Brain microvascular endothelial cell (primary cell): ENCODE measurements at regions not wholly inside any gene's neighbourhood (a gene's known extent, or its start where the extent isn't known, plus 50 kb on each side); places are given as distances from the start of the nearest gene placed in this dataset.

Source experiments
- DNase-seq: peaks from one replicate; pipeline ENCODE4 v3.0.0-alpha.2; 2020
- H3K27ac ChIP-seq: fragments of 250-450 bp; sonication (Bioruptor Pico); 2 replicates; pipeline ENCODE4 v1.5.1; 2020; ENCODE audit warnings: mild to moderate bottlenecking, moderate library complexity
- H3K27me3 ChIP-seq: fragments of 250-450 bp; sonication (Bioruptor Pico); replicated peaks from 2 replicates; pipeline ENCODE4 v1.5.1; 2020; ENCODE audit warnings: mild to moderate bottlenecking
- H3K36me3 ChIP-seq: fragments of 250-450 bp; sonication (Bioruptor Pico); replicated peaks from 2 replicates; pipeline ENCODE4 v1.5.1; 2020; ENCODE audit warnings: mild to moderate bottlenecking
- H3K4me3 ChIP-seq: 2 replicates; pipeline ENCODE4 v1.5.1; 2011; ENCODE audit warnings: low read depth, mild to moderate bottlenecking, control low read depth, low read length, moderate library complexity
- in situ Hi-C: cut with HindIII; loops from 2 replicates; pipeline ENCODE4 v1.10.0; 2017; ENCODE audit warnings: low sequenced_read_pairs, low pct_ligation_motif_present
- TF ChIP-seq, protein P1 (sequence below): IDR thresholded peaks from 2 replicates; pipeline ENCODE4 v1.5.1; 2011; ENCODE audit warnings: low read depth, mild to moderate bottlenecking, moderate library complexity, low read length, control low read depth, inconsistent platforms; ENCODE audit errors: missing control alignments

DNA sequence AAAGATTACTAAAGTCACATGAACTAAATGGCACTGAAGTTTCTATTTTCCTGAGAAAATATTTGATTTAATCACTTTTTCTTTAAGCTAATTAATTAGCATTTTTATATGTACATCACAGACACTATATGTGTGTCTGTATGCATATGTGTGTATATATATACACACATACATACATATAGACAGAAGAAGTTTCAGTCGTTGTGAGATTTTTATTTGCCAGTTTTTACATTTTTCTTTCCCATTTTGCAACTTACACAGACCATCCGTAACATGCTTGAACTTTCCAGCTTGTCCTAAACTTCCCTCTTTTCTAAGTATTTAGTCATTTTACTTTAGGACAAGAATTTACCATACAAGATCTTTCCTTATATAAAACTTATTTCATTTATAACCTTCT is 299.1 kb downstream of the IPO8 start:
- Histone ChIP-seq H3K36me3 (no peaks in the 10 kb centered on the region), H3K27ac (no peak overlapping the region), H3K27me3 (no peaks in the 10 kb centered on the region), H3K4me3 (no peak overlapping the region)
- DNase-seq: no peak
- in situ Hi-C loops: no loop called here
- TF ChIP-seq, protein P1, sequence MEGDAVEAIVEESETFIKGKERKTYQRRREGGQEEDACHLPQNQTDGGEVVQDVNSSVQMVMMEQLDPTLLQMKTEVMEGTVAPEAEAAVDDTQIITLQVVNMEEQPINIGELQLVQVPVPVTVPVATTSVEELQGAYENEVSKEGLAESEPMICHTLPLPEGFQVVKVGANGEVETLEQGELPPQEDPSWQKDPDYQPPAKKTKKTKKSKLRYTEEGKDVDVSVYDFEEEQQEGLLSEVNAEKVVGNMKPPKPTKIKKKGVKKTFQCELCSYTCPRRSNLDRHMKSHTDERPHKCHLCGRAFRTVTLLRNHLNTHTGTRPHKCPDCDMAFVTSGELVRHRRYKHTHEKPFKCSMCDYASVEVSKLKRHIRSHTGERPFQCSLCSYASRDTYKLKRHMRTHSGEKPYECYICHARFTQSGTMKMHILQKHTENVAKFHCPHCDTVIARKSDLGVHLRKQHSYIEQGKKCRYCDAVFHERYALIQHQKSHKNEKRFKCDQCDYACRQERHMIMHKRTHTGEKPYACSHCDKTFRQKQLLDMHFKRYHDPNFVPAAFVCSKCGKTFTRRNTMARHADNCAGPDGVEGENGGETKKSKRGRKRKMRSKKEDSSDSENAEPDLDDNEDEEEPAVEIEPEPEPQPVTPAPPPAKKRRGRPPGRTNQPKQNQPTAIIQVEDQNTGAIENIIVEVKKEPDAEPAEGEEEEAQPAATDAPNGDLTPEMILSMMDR: no peak

DNA sequence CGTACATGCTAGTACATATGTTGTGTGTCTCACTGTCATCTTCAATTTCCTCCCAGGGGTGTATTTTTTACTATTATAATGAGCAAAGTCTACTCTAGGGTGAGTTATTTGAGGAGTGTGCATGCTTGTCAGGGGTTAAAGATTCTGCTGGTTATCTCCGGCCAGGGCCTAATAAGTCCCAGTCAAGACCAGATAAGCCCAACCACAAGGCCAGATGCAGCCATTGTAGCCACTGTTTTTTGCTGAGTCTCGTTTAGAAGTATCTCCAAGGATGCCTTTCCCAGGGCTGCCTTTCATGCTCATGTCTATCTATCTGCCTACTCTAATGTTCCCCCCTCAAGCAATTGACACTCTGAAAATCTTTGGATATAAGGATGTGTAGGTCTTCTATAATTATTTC is 300.5 kb downstream of the IPO8 start:
- in situ Hi-C loops: no loop called here
- TF ChIP-seq, protein P1: no peak
- no peak for DNase-seq
- Histone ChIP-seq H3K36me3 (no peaks in the 10 kb centered on the region), H3K27ac (no peak overlapping the region), H3K4me3 (no peak overlapping the region), H3K27me3 (no peaks in the 10 kb centered on the region)

DNA sequence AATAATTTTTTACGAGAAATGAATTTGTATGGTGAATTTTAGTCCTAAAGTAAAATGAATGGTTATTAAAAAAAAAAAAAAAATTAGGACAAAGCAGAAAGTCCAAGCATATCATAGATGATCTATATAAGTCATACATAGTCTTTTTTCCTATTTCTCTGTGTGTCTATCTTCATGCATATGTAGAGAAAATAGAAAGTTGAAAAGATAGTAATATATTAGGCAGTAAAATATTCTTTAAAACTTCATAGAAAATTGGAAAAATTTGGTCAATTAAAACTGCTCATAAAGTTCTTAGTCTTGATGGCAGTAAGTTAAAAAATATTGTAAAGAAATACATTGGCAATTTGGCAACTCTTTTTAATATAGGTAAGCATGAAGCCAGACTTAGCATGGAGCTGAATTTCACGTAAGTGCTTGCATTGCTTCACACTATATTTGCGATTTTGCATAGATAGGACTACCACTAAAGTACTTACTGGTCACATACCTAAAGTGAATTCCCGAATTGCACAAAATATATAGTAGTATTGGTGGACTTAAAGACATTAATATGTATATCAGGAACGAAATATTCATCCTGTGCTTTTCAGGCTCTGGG is 303.8 kb downstream of the IPO8 start:
- no peaks in the 10 kb centered on the region for H3K27me3 ChIP-seq
- no peak for DNase-seq
- TF ChIP-seq, protein P1: no peak
- H3K36me3 ChIP-seq: no peaks in the 10 kb centered on the region
- in situ Hi-C loops: no loop called here
- no peak overlapping the region for H3K27ac ChIP-seq
- no peak overlapping the region for H3K4me3 ChIP-seq

DNA sequence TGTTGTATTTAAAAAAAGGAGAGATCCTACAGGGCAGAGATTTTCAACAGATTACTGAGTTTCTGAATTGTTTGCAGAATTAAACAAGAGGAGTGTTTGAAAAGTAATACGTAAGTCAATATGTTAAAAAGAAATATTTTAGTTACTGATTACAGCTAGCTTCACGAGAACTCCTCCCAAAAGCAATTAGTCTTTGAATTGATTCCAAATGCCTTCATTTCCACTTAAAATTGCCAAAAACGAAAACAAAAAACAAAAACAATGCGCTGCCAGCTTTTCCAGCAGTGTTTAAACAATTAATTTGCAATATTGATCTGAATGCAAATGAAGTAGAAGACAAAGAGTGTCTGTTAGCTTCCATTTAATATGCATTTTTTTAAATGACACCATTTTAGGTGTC is 310.0 kb downstream of the IPO8 start:
- Histone ChIP-seq H3K27me3 (no peaks in the 10 kb centered on the region), H3K4me3 (no peak overlapping the region), H3K36me3 (no peaks in the 10 kb centered on the region), H3K27ac (no peak overlapping the region)
- in situ Hi-C loops: no loop called here
- DNase-seq: no peak
- TF ChIP-seq, protein P1: no peak

DNA sequence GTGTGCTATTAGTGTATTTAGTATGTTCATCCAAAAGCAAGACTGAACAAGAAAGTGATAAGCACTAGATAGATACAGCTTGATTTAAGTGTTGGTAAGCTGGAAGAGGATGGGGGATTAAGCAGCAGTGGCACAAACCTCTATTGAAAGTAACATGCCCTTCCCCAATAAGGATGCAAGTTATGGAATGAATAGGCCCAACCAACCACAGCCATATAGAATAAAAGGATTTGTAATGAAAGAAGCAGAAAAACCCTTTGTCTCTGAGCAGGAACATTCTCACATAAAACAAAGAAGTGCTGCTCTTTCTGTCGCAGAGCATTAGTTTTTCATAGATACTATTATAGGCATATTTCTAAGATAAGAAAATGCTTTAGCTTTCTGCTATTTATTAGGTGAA is 310.7 kb downstream of the IPO8 start:
- Histone ChIP-seq H3K27ac (no peak overlapping the region), H3K4me3 (no peak overlapping the region), H3K36me3 (no peaks in the 10 kb centered on the region), H3K27me3 (no peaks in the 10 kb centered on the region)
- TF ChIP-seq, protein P1: no peak
- no peak for DNase-seq
- in situ Hi-C loops: no loop called here

DNA sequence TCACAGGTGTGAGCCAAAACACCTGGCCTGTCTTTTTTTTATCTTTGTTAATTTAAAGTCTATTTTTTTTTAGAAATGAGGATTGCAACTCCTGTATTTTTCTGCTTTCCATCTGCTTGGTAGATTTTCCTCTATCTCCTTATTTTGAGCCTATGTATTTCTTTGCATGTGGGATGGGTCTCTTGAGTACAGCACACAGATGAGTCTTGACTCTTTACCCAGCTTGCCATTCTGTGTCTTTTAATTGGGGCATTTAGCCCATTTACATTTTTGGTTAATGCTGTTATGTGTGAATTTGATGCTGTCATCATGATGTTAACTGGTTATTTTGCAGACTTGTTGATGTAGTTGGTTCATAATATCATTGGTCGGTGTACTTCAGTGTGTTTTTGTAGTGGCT is 317.4 kb downstream of the IPO8 start:
- no peaks in the 10 kb centered on the region for H3K36me3 ChIP-seq
- TF ChIP-seq, protein P1: no peak
- DNase-seq: no peak
- in situ Hi-C loops: no loop called here
- no peak overlapping the region for H3K27ac ChIP-seq
- H3K27me3 ChIP-seq: no peaks in the 10 kb centered on the region
- H3K4me3 ChIP-seq: no peak overlapping the region
